ENCODE measurements at regions not wholly inside any gene's neighbourhood (a gene's known extent, or its start where the extent isn't known, plus 50 kb on each side); places are given as distances from the start of the nearest gene placed in this dataset.

DNA sequence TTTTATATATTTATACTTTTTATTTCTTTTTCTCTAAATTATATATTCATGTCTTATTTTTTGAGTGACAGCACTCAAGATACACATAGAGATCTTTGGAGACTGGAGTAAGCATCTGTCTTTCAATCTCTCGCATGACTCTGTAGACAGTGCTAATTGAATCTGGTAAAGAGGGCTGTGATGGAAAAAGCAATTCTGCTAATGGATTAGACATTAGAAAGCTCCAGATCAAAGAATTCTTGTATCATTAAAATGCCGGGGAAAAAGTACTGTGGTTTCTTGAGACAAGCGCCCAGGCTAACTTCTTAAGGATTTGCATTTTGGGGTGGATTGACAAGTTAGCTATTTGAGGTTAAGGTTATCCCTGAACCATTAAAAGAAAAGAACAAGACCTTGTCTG is 383.1 kb upstream of the TNP1 start:
- no peak for DNase-seq (ENCODE audit: low read depth)
- H3K4me3 ChIP-seq (ENCODE audit: control insufficient read depth, low read depth, low read length), result no peak overlapping the region

DNA sequence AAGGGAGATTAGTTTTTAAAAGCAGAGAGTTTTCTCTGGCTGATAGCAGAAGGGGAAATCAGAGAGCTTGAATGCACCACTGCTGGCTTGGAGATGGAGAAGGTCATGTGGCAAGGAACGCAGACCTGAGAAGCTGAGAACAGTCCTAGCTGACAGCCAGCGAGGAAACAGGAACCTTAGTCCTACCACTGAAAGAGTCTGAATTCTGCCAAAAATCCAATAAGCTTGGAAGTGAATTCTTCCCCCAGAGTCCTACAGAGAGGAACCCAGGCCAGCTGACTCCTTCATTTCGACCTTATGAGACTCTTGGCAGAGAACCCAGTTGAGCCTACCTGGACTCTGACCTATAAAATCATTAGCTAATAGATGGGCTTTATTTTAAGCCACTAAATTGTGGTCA is 371.9 kb upstream of the TNP1 start:
- TF ChIP-seq, protein P1, sequence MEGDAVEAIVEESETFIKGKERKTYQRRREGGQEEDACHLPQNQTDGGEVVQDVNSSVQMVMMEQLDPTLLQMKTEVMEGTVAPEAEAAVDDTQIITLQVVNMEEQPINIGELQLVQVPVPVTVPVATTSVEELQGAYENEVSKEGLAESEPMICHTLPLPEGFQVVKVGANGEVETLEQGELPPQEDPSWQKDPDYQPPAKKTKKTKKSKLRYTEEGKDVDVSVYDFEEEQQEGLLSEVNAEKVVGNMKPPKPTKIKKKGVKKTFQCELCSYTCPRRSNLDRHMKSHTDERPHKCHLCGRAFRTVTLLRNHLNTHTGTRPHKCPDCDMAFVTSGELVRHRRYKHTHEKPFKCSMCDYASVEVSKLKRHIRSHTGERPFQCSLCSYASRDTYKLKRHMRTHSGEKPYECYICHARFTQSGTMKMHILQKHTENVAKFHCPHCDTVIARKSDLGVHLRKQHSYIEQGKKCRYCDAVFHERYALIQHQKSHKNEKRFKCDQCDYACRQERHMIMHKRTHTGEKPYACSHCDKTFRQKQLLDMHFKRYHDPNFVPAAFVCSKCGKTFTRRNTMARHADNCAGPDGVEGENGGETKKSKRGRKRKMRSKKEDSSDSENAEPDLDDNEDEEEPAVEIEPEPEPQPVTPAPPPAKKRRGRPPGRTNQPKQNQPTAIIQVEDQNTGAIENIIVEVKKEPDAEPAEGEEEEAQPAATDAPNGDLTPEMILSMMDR (IDR thresholded peaks at IDR 0.05; ENCODE audit: control insufficient read depth, insufficient read depth, low read depth, low read length, missing control alignments), result no peak

More for the DNA sequence above, 383.1 kb upstream of the TNP1 start:
- TF ChIP-seq, protein P1 (IDR thresholded peaks at IDR 0.05; ENCODE audit: control insufficient read depth, insufficient read depth, low read depth, low read length, missing control alignments), result no peak

DNA sequence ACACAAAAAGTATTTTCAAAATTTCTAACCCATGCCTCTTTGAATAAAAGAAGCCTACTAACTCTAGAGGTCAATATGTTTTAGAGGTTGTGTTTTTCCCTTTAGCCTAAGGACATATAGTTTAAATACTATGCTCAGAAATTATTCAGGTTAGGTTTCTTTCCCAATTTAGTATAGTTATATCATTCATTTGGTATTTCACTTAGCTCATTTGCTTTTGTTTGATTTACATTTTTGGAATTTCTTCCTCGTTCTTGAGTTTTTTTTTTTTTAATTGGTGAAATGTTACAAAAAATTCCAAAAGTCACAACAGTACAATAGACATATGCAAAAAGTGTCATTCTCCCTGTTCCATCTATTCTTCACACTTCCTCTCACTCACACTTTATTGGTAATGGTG is 371.3 kb upstream of the TNP1 start:
- TF ChIP-seq, protein P1 (IDR thresholded peaks at IDR 0.05; ENCODE audit: control insufficient read depth, insufficient read depth, low read depth, low read length, missing control alignments), result no peak
- no peak for DNase-seq (ENCODE audit: low read depth)
- no peak overlapping the region for H3K4me3 ChIP-seq (ENCODE audit: control insufficient read depth, low read depth, low read length)

More for the DNA sequence above, 371.9 kb upstream of the TNP1 start:
- DNase-seq (ENCODE audit: low read depth), result no peak
- H3K4me3 ChIP-seq (ENCODE audit: control insufficient read depth, low read depth, low read length), result no peak overlapping the region

DNA sequence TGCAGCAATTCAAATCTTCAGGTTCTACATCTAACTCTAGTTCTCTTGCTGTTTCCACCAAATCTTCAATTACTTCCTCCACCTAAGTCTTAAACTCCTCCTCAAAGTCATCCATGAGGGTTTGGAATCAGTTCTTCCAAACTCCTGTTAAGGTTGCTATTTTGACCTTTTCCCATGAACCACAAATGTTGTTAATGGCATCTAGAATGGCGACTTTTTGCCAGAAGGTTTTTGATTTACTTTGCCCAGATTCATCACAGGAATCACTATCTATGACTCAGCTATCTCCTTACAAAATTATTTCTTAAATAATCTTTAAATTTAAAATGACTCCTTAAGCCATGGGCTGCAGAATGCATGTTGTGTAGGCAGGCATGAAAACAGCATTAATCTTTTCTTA is 368.9 kb upstream of the TNP1 start:
- DNase-seq (ENCODE audit: low read depth), result no peak
- TF ChIP-seq, protein P1 (IDR thresholded peaks at IDR 0.05; ENCODE audit: control insufficient read depth, insufficient read depth, low read depth, low read length, missing control alignments), result no peak
- H3K4me3 ChIP-seq (ENCODE audit: control insufficient read depth, low read depth, low read length), result no peak overlapping the region

DNA sequence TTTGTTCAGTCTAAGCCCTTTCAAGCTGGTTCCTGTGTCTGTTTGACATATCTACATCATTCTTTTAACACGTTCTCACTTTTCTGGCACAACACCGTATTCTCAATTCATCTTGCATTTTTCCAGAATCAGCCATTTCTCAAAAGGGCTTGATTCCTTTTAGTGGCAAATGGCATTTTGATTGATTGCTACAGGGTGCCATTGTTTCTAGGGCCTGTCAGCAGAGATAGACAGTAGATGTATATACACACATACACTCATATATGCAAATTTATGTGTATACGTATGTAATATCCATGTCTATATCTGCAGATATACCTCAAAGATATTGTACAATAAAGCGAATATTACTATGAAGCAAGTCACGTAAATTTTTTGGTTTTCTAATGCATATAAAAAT is 367.9 kb upstream of the TNP1 start:
- TF ChIP-seq, protein P1 (IDR thresholded peaks at IDR 0.05; ENCODE audit: control insufficient read depth, insufficient read depth, low read depth, low read length, missing control alignments), result no peak
- no peak overlapping the region for H3K4me3 ChIP-seq (ENCODE audit: control insufficient read depth, low read depth, low read length)
- DNase-seq (ENCODE audit: low read depth), result no peak

DNA sequence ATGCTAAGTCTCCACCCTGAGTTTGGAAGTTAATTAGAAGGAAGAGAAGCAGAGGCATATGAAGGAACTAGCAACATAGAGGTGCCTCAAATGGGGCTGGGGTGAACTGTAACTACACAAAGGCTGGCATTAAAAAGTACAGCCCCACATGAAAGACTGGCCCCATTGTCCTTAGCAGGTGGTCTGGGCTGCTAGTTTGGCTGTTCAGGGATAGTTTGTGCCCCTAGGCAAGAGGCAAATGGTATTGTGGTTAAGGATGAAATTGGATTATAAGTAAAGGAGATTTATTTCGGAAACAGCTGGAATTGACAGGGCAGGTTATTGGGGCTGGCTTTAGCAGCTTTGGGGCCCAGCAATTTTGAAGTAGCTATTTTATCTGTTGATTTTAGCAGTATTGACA is 365.7 kb upstream of the TNP1 start:
- TF ChIP-seq, protein P1 (IDR thresholded peaks at IDR 0.05; ENCODE audit: control insufficient read depth, insufficient read depth, low read depth, low read length, missing control alignments), result no peak
- no peak for DNase-seq (ENCODE audit: low read depth)
- H3K4me3 ChIP-seq (ENCODE audit: control insufficient read depth, low read depth, low read length), result no peak overlapping the region
